ENCODE measurements at regions not wholly inside any gene's neighbourhood (a gene's known extent, or its start where the extent isn't known, plus 50 kb on each side); places are given as distances from the start of the nearest gene placed in this dataset.

- DNase-seq: no peak
These were observed 477.8 kb upstream of the PROK2 start for GRCh38 chr3:72262736-72263135.

- DNase-seq: peak in 1 of 51 donors; percentile 11
These were observed 476.9 kb upstream of the PROK2 start for GRCh38 chr3:72261566-72262564.

GRCh38 chr3:72260588-72260910, 475.6 kb upstream of the PROK2 start:
- peak in 2 of 51 donors; percentile 15 to 21 for DNase-seq

- DNase-seq: no peak
These were observed 475.0 kb upstream of the PROK2 start for GRCh38 chr3:72259755-72260587.

GRCh38 chr3:72258361-72259141, 473.6 kb upstream of the PROK2 start:
- DNase-seq: peak in 3 of 51 donors; percentile 17 to 30 (median 23)

- DNase-seq: no peak
These were observed 472.8 kb upstream of the PROK2 start for GRCh38 chr3:72257738-72258137.

GRCh38 chr3:72257203-72257602, 472.3 kb upstream of the PROK2 start:
- no peak for DNase-seq

GRCh38 chr3:72256716-72257115, 471.8 kb upstream of the PROK2 start:
- DNase-seq: peak in 1 of 51 donors; percentile 35

- peak in 28 of 51 donors; percentile 12 to 67 (median 33) for DNase-seq
These were observed 471.0 kb upstream of the PROK2 start for GRCh38 chr3:72255791-72256559.

- peak in 5 of 51 donors; percentile 9 to 21 (median 14) for DNase-seq
These were observed 470.2 kb upstream of the PROK2 start for GRCh38 chr3:72255191-72255590.

GRCh38 chr3:72254483-72254882, 469.5 kb upstream of the PROK2 start:
- no peak for DNase-seq

- no peak for DNase-seq
These were observed 465.8 kb upstream of the PROK2 start for GRCh38 chr3:72250725-72251124.

- no peak for DNase-seq
These were observed 463.9 kb upstream of the PROK2 start for GRCh38 chr3:72248869-72249268.

GRCh38 chr3:72248389-72248761, 463.4 kb upstream of the PROK2 start:
- DNase-seq: peak in 1 of 51 donors; percentile 62

GRCh38 chr3:72247645-72248388, 462.9 kb upstream of the PROK2 start:
- peak in 39 of 51 donors; percentile 12 to 81 (median 46) for DNase-seq

GRCh38 chr3:72247126-72247525, 462.2 kb upstream of the PROK2 start:
- peak in 4 of 51 donors; percentile 30 to 60 (median 38) for DNase-seq

- peak in 38 of 51 donors; percentile 21 to 84 (median 59) for DNase-seq
These were observed 461.7 kb upstream of the PROK2 start for GRCh38 chr3:72246685-72247084.

- peak in 29 of 51 donors; percentile 14 to 69 (median 42) for DNase-seq
These were observed 460.3 kb upstream of the PROK2 start for GRCh38 chr3:72245183-72245811.

GRCh38 chr3:72244396-72244795, 459.4 kb upstream of the PROK2 start:
- DNase-seq: no peak
